Left hindlimb (tissue), 1 donor: ENCODE measurements at regions not wholly inside any gene's neighbourhood (a gene's known extent, or its start where the extent isn't known, plus 50 kb on each side); places are given as distances from the start of the nearest gene placed in this dataset.

Source experiments
- DNase-seq: peaks from one replicate; pipeline ENCODE4 v3.0.0-alpha.2; 2018

DNA sequence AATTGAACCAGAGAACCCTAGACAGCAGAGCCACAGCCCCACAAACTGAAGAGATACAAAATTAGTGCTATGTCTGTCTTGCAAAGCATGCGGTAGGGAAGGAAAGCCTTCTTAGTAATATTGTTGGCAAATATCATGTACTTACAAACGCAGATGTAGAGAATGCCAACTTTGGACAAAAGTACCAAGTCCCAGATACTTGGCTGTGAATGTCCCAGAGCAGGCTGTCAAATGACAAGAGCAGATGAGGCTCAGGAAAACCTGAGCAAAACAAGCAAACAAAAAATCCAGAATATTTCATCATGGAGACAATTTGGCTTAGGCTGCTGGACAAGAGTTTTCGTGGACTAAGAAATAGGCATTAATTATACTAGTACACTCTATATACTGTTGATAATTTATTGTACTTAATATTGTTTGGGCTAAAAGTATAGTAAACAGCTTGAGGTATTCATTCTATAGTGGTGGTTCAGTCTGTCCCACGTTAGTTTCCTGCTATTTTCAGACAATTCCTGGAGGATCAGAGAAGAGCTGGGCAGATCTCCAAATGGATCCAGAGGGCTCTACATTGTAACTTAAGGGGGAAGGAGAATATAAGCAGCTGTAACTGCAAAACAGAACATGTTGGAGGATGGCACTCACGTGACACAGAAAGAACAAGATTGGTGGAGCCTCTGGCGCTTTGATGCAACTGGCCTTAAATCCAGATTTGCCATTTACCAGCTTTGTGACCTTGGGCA, 329.8 kb downstream of the ATP23 start:
- DNase-seq: no peak

DNA sequence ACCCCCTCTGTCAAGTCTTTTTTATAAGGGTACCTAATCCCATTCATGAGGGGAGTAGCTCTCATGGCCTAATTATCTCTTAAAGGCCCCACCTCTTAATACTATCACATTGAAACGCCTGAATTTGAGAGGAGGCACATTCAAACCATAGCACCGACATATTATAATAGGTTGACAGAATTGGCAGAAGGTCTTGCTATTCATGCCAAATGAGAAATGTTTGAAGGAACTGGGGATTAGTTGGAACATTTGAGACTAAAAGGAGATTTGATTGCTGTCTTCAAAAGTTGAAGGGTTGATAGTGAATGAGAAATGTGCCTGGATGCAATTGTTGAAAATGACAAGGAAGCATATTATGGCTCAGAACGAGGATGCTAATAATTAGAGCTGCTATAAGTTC, 331.1 kb downstream of the ATP23 start:
- DNase-seq: no peak

DNA sequence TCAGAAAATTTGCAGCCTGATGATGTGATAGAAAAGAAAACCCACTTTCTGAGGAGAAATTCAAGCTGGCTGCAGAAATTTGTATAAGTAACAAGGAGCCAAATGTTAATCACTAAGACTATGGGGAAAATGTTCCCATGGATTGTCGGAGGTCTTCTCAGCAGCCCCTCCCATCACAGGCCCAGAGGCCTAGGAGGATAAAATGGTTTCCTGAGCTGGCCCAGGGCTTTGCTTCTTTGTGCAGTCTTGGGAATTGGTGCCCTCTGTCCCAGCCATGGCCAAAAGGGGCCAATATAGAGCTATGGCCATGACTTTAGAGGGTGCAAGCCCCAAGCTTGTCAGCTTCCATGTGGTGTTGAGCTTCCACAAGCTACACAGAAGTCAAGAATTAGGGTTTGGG, 335.9 kb downstream of the ATP23 start:
- DNase-seq: no peak

DNA sequence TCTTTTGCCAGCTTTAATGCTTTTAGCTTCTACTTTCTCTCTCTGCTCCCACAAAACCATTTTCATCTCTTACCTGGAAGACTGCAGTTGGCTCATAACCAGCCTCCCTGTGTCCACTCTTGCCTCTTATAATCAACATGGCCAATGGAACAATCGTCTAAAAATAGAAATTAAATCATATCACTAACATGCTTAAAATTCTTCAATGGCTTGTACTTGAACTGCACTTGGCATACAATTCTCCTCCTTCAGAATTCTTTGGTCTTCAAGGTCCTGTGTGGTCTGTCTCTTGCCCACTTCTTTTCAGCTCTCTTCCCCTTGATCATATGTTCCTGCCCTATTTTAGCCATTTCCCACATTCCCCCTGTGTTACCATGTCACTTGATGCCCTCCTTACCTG, 342.2 kb downstream of the ATP23 start:
- DNase-seq: no peak

DNA sequence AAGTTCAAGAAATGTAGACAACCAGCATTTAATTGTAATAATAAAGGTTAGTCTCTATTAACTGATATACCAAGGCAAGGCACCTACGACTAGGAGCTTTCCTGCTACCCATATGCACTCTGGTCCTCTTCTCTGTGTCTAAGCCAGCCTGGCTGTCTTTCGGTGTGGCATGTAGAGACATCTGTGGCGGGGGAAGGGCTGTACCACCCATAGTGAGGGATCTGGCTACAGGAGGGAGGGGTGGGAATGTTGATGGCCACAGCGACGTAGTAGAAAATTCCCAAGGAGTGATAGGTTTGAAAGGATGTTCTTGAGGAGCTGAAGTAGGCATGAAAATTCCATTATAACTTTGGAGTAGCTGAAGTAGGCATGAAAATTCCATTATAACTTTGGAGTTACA, 344.2 kb downstream of the ATP23 start:
- no peak for DNase-seq

DNA sequence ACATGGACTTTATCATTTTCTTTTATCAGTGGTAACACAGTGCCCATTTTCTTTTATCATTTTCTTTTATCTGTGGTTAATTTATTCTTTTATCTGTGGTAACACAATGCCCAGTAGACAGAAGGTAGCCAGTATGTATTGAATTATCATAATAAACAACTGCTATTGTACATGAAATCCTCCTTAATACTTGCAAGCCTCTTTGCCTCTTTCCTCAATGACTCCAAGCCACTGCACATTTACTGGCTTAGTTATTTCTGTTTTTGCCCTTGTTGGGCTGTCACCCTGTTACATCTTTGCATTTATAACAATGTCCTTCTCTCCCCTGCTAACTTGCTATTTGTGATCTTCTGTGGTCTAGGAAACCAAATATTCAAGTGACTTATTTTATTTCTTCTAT, 345.0 kb downstream of the ATP23 start:
- no peak for DNase-seq

DNA sequence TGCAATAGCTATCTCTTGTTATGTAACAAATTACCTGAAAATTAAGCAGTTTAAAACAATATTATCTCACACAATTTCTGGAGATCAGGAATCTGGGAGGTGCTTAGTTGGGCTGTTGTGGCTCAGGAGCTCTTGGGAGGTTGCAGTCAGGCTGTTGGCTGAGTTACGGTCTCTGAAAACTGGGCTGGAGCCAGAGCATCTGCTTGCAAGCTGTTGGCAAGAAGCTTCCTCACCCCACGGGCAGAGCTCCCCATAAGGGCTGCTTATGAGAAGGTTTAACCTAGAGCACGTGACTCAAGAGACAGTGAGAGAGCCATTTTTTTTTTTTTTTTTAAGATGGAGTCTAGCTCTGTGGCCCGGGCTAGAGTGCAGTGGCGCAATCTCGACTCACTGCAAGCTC, 346.8 kb downstream of the ATP23 start:
- peak; percentile 47 for DNase-seq

DNA sequence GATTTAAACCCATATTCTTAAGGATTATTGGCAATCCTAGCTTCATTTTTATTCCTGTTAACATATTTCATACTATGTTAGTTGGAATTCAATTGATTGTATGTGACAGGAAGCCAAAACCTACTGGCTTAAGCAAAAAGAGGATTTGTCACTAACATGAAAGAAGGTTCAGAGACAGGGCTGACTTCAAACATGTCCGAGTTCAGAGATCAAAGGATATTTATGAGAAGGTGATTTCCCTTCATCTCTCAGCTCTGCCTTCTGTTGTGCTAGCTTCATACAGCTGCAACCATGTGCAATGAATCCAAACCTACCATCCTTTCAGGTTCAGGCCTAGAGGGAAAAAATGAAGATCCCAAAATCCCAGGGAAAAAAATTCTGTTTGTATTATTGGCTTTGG, 349.7 kb downstream of the ATP23 start:
- no peak for DNase-seq

DNA sequence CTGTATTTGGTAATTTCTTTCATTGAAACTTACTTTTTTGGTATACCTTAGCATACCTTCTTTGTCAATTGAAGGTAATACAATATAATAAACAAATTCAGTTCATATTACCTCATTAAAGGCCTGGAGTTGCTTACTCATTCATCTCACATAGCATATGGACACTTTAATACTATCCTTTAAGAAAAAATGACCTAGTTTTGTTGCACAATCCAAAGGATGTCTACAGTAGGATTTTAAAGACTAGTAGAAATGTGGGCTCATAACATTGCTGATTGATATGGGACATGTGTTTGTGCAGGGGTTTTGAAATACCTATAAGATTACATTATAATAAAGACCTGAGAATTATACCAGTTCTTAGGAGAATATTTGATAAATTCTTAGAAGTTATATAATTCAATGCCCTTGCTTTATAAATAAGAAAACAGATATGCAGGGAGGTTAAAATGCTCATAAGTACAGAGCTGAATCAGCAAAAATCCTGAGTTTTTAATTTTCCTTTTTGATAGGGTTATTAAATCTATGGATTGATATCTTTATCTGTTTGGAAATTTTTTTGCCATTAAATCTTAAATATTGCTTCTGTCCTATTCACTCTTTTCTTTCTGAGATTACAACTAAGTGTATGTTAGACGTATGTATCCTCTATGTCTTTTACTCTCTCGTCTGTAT, 352.1 kb downstream of the ATP23 start:
- DNase-seq: no peak

DNA sequence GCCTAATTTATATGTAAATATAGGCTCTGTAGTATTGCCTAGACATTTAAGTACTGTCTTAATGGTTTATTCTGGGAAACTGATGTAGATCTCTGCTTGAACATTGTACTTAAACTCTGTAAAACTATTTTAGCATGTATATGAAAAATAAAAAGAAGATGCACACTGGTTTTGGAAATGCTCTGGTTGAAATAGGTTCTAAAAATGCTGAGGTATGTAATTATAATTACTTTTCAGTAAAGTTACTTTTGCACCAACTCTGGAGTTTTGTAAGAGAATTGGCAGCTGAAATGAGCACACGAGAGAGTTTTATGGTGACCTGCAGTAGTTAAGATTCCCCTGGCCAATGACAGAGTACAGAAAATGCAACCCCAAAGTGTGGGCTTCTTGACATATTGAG, 353.9 kb downstream of the ATP23 start:
- no peak for DNase-seq

DNA sequence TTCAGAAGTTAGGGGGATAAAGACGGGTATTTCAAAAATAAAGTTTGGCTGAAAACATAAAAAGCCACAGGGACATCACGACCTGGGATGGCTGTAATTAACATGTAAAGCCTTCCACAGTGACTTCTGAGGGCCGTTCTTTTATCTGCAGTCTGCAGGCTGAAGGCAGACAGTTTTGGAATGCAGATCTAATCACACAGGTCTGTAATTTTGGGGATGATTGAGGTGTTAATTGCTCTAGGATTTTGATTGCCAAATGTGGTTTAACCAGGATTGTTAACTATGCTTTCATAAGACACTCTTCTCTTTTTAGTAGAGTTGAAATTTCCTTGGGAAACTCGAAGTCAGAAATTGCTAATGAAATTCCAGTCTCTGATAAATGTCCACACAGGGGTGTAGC, 355.5 kb downstream of the ATP23 start:
- no peak for DNase-seq

DNA sequence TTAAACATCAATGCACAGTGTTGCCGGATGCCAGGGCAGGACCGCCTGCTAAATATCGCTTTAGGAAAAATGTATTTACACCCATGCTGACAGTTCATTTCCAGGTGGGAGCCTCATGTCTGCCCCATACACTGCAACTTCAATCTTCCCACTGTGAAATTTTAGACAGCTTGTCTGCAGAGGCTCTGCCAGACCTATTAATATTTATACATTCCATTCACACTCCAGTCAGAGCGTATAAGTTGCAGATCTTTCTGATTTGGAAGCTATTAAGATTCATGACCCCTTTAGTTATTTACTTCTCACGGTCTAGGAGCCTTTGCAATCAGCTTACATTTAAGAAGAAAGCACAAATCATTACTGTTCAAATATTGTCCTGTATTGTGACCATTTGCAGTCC, 357.4 kb downstream of the ATP23 start:
- DNase-seq: no peak

DNA sequence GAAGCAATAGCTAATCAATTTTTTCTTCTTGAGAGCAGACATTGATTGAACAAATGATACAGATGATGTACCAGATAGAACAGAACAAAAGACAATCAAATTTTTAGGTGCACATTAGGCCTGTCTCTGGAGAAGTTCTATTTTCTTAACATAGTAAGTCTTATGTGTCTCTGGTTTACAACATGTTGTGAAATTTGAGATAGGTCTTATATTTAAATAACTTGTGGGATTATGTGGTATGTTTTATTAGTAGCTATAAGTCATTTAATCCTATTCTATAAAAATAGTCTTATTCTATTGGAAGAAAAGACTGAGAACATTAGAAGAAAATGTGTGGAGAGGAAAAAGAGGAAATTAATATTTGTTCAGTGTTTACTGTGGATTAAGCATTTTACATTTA, 358.0 kb downstream of the ATP23 start:
- no peak for DNase-seq

DNA sequence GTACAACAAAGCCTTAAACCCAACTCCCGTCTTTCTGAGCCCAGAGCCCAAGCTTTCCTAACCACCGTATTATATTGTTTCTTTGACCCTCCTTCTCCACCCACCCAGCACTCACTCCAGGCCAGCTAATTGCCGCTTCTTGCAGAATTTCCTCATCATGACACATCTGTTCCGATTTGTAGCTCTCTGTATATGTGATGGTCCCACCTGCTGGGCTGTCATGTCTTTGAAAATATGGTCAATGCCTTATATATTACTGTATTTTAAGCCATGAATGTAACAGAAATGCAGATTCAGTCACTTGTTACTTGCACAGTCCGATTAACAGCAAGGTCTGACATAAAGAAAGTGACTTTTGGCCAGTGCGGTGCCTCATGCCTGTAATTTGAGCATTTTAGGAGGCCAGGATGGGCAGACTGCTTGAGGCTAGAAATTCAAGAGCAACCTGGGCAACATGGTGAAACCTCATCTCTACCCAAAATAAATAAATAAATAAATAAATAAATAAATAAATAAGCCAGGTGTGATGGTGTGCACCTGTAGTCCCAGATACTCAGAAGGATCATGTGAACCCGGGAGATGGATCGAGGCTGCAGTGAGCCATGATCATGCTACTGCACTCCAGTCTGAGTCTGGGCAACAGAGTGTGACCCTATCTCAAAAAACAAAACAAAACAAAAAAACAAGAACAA, 359.8 kb downstream of the ATP23 start:
- no peak for DNase-seq

DNA sequence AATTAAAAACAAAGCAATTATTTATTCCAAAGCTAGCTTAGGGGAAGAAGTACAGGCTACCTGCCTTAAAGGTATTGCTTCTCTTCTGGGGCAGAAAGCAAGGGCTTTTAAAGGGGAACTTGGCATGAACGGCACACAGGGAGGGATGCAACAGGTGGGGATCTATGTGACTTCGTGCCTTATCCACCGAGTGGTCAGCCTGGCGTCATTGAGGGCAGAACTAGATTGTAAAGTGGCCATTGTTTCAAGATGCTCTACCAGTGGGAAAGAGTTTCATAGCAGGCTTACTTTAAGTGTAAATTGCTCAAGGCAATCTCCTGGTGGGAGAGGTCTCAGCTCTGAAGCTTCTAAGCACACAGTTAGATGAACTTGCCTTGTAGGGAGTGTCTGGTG, 360.4 kb downstream of the ATP23 start:
- no peak for DNase-seq

DNA sequence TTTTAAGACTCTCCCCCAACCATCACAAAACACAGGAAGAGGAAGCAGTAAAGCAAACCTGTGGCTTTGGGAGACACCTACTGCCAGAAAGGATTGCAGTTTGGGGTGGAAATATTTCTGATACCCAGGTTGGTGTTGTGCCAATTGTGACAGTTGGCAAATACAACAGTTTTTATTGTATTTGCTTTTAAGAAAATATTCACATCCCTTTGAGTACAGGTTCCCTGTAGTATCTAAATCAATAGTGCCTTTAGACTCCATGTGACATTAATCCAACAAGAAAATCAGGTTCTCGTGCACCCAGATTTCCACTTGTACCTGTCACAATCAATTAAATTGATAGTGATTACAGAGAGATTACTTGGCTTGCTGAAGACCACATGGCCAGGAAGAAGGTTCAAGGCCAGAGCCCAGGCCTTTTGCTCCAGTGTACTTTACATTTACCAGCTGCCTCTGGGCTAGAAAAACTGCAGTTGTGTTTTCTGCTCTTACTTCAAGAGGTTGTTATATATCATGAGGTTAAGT, 361.2 kb downstream of the ATP23 start:
- no peak for DNase-seq

DNA sequence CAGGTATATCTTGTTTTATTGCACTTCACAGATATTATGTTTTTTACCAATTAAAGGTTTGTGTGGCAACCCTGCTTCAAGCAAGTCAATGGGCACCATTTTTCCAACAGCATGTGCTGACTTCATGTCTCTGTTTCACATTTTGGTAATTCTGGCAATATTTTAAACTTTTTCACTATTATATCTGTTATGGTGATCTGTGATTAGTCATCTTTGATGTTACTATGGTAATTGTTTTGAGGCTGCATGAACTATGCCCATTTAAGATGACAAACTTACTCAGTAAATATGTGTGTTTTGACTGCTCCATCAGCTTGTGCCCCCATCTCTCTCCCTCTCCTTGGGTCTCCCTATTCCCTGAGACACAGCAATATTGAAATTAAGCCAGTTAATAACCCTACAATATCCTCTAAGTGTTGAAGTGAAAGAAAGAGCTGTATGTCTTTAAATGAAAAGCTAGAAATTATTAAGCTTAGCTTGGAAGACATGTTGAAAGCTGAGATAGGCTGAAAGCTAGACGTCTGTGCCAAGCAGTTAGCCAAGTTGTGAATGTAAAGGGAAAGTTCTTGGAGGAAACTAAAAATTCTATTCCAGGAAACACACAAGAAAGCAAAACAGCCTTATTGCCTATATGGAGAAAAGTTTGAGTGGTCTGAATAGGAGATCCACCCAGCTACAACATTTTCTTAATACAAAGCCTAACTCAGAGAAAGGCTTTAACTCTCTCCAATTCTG, 365.1 kb downstream of the ATP23 start:
- DNase-seq: no peak

DNA sequence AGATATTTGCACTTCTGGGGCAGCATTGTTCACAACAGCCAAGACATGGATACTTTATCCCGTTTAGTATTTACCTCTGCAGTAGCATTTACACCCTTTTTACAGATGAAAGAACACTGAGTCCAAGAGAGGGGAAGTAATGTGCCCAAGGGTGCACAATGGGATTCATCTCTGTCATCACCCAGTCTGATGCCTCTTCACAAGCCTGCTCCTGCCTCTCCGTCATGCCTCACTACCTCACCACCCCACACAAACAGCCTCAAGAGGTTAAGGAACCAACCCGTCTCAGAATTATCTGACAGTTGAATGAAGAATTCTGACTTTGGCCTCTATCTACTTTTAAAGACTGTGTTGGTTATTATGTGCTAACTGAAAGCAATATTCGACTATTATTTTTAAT, 368.4 kb downstream of the ATP23 start:
- no peak for DNase-seq

DNA sequence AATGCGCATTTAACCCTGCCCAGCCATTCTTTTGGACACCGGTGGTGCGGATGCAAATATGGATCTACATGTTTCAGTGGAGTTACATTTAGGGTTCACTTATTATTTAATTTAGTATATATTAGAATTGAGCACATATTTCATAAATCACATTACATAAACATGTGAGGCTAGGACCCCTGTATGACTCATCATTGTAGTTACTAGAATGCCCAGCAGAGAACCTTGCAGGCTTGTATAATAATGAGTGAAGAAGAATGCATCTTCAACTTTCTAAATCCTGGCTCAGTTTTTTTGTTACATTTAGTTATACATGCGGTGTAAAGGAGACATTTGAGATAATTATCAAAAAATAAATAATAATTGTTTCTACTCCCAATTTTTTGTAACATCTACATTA, 369.0 kb downstream of the ATP23 start:
- DNase-seq: no peak

DNA sequence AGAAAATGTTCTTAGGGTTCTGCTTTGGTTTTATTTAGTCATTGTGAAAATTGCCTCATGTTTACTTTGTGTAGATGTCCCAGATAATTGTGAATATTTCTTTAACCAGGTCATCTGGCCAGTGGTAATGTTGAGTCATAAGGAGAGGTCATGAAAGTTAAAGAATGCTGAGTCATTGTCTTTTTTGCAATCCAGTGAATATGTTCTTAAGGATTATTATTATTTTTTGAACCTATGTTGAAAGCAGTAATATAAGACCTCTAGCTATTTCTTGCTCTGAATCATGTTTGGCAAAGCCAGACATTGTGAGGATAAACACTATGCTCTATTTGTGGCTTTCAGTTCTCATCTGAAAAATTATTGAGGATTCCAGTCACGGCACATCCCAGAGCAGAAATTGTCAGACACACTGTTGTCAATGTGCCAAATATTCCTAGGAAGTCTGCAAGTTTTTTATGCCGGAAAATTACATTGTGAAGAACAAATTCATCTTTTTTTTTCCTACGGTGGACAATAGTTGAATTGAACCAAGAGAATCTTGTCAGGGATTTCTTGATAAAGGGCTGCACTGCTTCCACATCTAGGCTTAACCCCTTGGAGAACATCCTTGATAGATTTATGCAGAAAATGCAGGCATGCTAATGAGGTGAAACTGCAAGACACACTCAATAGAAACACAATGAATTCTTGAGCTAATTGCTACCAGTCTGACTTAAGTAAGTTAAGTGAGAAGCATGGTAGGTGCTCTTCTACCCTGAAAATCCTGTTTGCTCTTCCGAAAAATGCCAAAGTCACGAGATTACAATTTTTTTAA, 369.6 kb downstream of the ATP23 start:
- DNase-seq: no peak

DNA sequence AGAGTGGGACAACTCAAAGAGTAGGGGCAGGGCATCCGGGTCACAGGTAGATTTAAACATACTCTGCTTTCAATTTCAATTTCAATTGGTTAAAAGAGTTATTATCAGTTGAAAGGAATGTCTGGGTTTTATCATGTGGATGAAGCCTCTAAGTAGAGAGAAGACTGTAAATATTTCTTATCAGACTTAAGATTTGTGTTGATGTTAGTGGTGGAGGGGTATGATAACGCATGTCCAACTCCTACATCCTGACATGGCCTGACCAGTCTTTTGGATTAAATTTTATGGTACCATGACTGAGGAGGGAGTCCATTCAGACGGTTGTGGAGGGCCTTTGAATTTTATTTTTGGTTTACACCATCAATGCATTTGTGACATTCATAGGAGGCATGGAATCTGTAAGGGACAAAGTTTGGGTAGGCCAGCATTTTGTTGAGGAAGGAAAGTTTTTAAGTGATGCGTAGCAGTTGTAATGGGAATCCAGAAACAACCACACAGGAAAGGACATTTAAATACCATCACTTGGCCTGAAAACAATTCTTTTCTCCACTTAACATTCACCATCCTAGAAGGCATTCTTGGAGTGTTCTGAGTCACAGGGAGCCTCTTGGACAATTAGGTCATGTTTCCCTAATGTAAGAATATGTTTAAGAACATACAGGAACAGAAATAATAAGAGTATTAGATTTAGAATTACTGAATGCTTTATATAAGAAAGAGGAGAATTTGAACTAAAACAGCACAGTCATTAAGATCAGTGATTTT, 371.9 kb downstream of the ATP23 start:
- no peak for DNase-seq

DNA sequence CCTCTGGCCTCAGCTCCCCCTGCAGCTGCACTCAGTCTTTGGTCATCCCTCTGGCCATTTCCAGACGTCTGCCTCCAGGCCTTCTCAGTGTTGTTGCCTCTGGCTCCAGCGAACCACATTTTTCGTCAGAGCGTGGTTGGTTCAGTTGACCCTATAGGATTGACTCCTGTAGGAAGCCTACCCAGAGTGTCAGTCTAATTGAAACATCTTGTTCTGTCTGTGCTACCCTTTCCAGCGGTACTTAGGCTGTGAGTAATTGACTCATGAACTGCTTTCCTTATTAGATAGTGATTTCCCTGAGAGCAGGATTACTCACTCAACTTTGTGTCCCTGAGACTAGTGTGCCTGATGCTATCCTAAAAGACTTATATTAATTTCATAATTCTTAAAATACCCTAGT, 373.2 kb downstream of the ATP23 start:
- DNase-seq: no peak
